ENCODE measurements at regions not wholly inside any gene's neighbourhood (a gene's known extent, or its start where the extent isn't known, plus 50 kb on each side); places are given as distances from the start of the nearest gene placed in this dataset.

- H3K36me3 ChIP-seq = no peaks in the 10 kb centered on the region
- no peaks in the 10 kb centered on the region for H3K27me3 ChIP-seq
- no peaks in the 10 kb centered on the region for H3K4me1 ChIP-seq
- TF ChIP-seq CTCF (IDR thresholded peaks at IDR 0.05) = no peak
- no peaks in the 10 kb centered on the region for H3K9me3 ChIP-seq
- H3K9ac ChIP-seq (ENCODE audit: low read depth in 2 of 2, low read length in 2 of 2) = no peak overlapping the region
- H3K4me3 ChIP-seq = no peak overlapping the region
- intact Hi-C loops (cut with DNase I) = no loop called here
- DNase-seq = no peak
- H3K27ac ChIP-seq = no peak overlapping the region
Observed at GRCh38 chr13:85666356-85666755, 132.9 kb downstream of the SLITRK6 start.

- H3K9me3 ChIP-seq = no peaks in the 10 kb centered on the region
- no peak overlapping the region for H3K27ac ChIP-seq
- intact Hi-C loops (cut with DNase I) = no loop called here
- H3K4me3 ChIP-seq = no peak overlapping the region
- no peak overlapping the region for H3K9ac ChIP-seq (ENCODE audit: low read depth in 2 of 2, low read length in 2 of 2)
- no peaks in the 10 kb centered on the region for H3K27me3 ChIP-seq
- no peaks in the 10 kb centered on the region for H3K36me3 ChIP-seq
- DNase-seq = no peak
- no peaks in the 10 kb centered on the region for H3K4me1 ChIP-seq
- no peak for TF ChIP-seq CTCF (IDR thresholded peaks at IDR 0.05)
Observed at GRCh38 chr13:85665286-85665685, 133.9 kb downstream of the SLITRK6 start.

- Histone ChIP-seq H3K27ac (no peak overlapping the region), H3K9ac (ENCODE audit: low read depth in 2 of 2, low read length in 2 of 2) (no peak overlapping the region), H3K27me3 (no peaks in the 10 kb centered on the region), H3K4me3 (no peak overlapping the region), H3K9me3 (no peaks in the 10 kb centered on the region), H3K4me1 (no peaks in the 10 kb centered on the region), H3K36me3 (no peaks in the 10 kb centered on the region)
- intact Hi-C loops (cut with DNase I) = no loop called here
- TF ChIP-seq CTCF (IDR thresholded peaks at IDR 0.05) = no peak
- DNase-seq = no peak
Observed at GRCh38 chr13:85663856-85664255, 135.4 kb downstream of the SLITRK6 start.

GRCh38 chr13:85662186-85662585 is 137.0 kb downstream of the SLITRK6 start:
- Histone ChIP-seq H3K27me3 (no peaks in the 10 kb centered on the region), H3K4me1 (no peaks in the 10 kb centered on the region), H3K9me3 (no peaks in the 10 kb centered on the region), H3K9ac (ENCODE audit: low read depth in 2 of 2, low read length in 2 of 2) (no peak overlapping the region), H3K27ac (no peak overlapping the region), H3K36me3 (no peaks in the 10 kb centered on the region), H3K4me3 (no peak overlapping the region)
- no peak for DNase-seq
- no peak for TF ChIP-seq CTCF (IDR thresholded peaks at IDR 0.05)
- intact Hi-C loops (cut with DNase I) = no loop called here

GRCh38 chr13:85661675-85662074 is 137.5 kb downstream of the SLITRK6 start:
- intact Hi-C loops (cut with DNase I) = no loop called here
- no peaks in the 10 kb centered on the region for H3K4me1 ChIP-seq
- no peak for DNase-seq
- H3K27ac ChIP-seq = no peak overlapping the region
- H3K9me3 ChIP-seq = no peaks in the 10 kb centered on the region
- no peak overlapping the region for H3K9ac ChIP-seq (ENCODE audit: low read depth in 2 of 2, low read length in 2 of 2)
- H3K27me3 ChIP-seq = no peaks in the 10 kb centered on the region
- no peaks in the 10 kb centered on the region for H3K36me3 ChIP-seq
- TF ChIP-seq CTCF (IDR thresholded peaks at IDR 0.05) = no peak
- no peak overlapping the region for H3K4me3 ChIP-seq

GRCh38 chr13:85659493-85659892 is 139.7 kb downstream of the SLITRK6 start:
- Histone ChIP-seq H3K4me1 (no peaks in the 10 kb centered on the region), H3K27me3 (no peaks in the 10 kb centered on the region), H3K9ac (ENCODE audit: low read depth in 2 of 2, low read length in 2 of 2) (no peak overlapping the region), H3K36me3 (no peaks in the 10 kb centered on the region), H3K9me3 (no peaks in the 10 kb centered on the region), H3K4me3 (no peak overlapping the region), H3K27ac (no peak overlapping the region)
- no peak for TF ChIP-seq CTCF (IDR thresholded peaks at IDR 0.05)
- DNase-seq = no peak
- intact Hi-C loops (cut with DNase I) = no loop called here
